Mucosa of descending colon (tissue), 3 donors: ENCODE measurements at regions not wholly inside any gene's neighbourhood (a gene's known extent, or its start where the extent isn't known, plus 50 kb on each side); places are given as distances from the start of the nearest gene placed in this dataset.

Experiments
- ATAC-seq: fragments of 200-7000 bp; cut with Tn5 transposase; one replicate; pipeline ENCODE4 v1.9.1; 2020; ENCODE audit warnings: mild to moderate bottlenecking, moderate library complexity
- DNase-seq, 3 donors: peaks; one replicate each; pipeline ENCODE4 v3.0.0-alpha.2; 2020
- H3K36me3 ChIP-seq: fragments of 200-600 bp; one replicate; pipeline ENCODE4 v1.8.0; 2021; ENCODE audit warnings: low read depth, mild to moderate bottlenecking
- H3K4me1 ChIP-seq: fragments of 200-600 bp; one replicate; pipeline ENCODE4 v1.8.0; 2021; ENCODE audit warnings: low read depth, mild to moderate bottlenecking
- H3K4me3 ChIP-seq: fragments of 200-600 bp; one replicate; pipeline ENCODE4 v1.8.0; 2021; ENCODE audit warnings: mild to moderate bottlenecking
- H3K9me3 ChIP-seq: fragments of 200-600 bp; one replicate; pipeline ENCODE4 v1.8.0; 2021; ENCODE audit warnings: mild to moderate bottlenecking
- intact Hi-C, 2 donors: fragments of 100-400 bp; cut with DNase I in 1 of 2; cut with micrococcal nuclease in 1 of 2; formaldehyde crosslinking; loops; one replicate each; pipeline versions ENCODE4 v1.11.0 to v1.11.1; 2022; cut with DNase I, micrococcal nuclease
- TF ChIP-seq, protein P1 (sequence below): fragments of 200-600 bp; IDR thresholded peaks from one replicate; pipeline ENCODE4 v1.8.0; 2022; ENCODE audit warnings: antibody characterized with exemption, mild to moderate bottlenecking
- donor health status: DM: no; HTN: no; CAD: no; lungs with moderate emphysema.
- donor health status: DM: no; HTN: no; CAD: no.
- donor health status: DM: no; HTN: yes; CAD: no.

DNA sequence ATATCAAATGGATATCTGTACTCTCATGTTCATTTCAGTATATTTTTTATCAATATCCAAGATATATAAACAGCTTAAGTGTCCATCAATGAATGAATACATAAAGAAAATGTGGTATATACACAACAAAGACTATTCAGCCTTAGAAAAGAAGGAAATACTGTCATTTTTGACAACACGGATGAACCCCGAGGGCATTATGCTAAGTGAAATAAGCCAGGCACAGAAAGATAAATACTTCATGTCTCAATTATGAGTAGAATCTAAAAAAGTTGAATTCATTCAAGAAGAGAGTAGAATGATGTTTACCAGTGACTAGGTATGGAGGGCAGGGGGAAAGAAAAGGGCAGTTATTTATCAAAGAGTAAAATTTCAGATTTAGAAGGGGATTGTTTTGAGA lies 949.8 kb upstream of the TYRP1 start:
- DNase-seq (no peak), ATAC-seq (no peak)
- no peaks in the 10 kb centered on the region for H3K36me3 ChIP-seq
- intact Hi-C loops = no loop called here
- H3K9me3 ChIP-seq = peaks cover 34% of the 10 kb centered on the region
- TF ChIP-seq, protein P1, sequence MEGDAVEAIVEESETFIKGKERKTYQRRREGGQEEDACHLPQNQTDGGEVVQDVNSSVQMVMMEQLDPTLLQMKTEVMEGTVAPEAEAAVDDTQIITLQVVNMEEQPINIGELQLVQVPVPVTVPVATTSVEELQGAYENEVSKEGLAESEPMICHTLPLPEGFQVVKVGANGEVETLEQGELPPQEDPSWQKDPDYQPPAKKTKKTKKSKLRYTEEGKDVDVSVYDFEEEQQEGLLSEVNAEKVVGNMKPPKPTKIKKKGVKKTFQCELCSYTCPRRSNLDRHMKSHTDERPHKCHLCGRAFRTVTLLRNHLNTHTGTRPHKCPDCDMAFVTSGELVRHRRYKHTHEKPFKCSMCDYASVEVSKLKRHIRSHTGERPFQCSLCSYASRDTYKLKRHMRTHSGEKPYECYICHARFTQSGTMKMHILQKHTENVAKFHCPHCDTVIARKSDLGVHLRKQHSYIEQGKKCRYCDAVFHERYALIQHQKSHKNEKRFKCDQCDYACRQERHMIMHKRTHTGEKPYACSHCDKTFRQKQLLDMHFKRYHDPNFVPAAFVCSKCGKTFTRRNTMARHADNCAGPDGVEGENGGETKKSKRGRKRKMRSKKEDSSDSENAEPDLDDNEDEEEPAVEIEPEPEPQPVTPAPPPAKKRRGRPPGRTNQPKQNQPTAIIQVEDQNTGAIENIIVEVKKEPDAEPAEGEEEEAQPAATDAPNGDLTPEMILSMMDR = no peak
- H3K4me1 ChIP-seq = no peaks in the 10 kb centered on the region
- H3K4me3 ChIP-seq = no peak overlapping the region

DNA sequence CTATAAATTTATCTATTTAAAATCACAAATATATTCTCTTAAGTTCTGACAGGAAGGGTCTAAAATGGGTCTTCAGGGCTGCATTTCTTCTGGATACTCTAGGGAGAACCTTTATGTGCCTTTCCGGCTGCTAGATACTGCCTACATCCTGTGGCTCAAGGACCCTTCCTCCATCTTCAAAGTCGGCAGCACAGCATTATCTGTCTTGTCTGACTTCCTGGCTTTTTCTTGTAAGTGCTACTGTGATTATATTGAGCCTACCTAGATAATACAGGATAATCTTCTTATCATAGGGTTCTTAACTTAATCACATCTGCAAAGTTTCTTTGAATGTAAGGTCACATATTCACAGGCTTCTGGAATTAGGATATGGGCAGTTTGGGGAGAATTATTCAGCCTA lies 943.8 kb upstream of the TYRP1 start:
- H3K4me1 ChIP-seq = no peaks in the 10 kb centered on the region
- no peak for ATAC-seq
- H3K9me3 ChIP-seq = peaks cover 33% of the 10 kb centered on the region
- H3K4me3 ChIP-seq = no peak overlapping the region
- TF ChIP-seq, protein P1 = no peak
- DNase-seq = no peak
- intact Hi-C loops = no loop called here
- H3K36me3 ChIP-seq = no peaks in the 10 kb centered on the region

DNA sequence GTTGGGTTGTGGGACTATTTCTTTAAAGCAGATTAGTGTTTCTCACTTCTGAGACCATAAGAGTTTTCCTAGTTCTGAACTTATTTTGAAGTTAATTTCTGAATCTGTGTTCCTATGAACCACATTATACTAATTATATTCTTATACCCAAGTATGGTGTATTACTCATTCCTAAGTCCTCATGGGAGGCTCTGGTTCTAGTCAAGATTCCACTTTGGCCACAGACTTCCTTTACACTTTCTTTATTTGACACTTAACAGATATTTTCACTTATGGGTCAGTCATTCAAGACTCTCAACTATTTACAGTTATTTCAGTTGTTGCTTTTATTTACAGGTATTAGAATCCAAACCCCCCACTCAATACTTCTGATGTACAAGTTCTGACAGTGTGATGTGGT lies 937.2 kb upstream of the TYRP1 start:
- intact Hi-C loops = no loop called here
- DNase-seq (no peak), ATAC-seq (no peak)
- no peak overlapping the region for H3K4me3 ChIP-seq
- no peaks in the 10 kb centered on the region for H3K36me3 ChIP-seq
- H3K4me1 ChIP-seq = no peaks in the 10 kb centered on the region
- H3K9me3 ChIP-seq = peaks cover 51% of the 10 kb centered on the region
- TF ChIP-seq, protein P1 = no peak

DNA sequence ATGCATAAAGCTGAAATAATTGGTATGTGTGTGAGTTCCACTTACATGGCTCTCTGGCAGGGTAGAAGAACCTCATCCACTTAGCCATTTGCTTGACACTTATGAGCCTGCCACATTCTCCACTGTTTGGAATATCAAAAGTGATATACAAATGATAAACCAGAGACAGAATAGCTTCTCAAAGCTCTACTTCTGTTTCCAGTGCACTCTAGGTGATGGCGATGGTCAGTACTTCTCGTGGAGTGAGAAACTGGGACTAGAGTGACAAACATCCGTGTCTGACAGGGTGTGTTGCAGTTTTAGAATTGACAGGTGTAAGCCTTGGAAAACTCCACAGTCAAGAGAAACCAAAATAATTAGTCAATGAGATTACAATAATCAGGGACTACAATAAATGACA lies 935.8 kb upstream of the TYRP1 start:
- TF ChIP-seq, protein P1 = no peak
- H3K36me3 ChIP-seq = no peaks in the 10 kb centered on the region
- ATAC-seq (no peak), DNase-seq (no peak)
- H3K4me1 ChIP-seq = no peaks in the 10 kb centered on the region
- intact Hi-C loops = no loop called here
- H3K4me3 ChIP-seq = no peak overlapping the region
- H3K9me3 ChIP-seq = peaks cover 47% of the 10 kb centered on the region

DNA sequence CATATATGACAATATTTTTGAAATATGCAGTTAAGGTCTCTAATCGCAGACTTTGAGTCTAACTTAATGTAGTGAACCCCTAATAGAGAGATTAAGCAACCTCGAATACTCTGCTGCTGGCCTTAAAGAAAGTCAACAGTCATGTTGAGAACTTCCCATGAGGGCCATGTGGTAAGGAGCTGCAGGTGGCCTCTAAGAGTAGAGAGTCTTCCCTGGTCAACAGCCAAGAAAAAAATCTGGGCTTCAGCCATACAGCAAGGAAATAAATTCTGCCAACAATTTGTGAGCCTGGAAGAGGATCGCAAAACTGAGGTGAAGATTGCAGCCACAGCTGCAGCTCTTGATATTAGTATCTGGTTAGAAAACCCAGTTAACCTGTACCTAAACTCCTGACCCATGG lies 935.2 kb upstream of the TYRP1 start:
- peaks cover 48% of the 10 kb centered on the region for H3K9me3 ChIP-seq
- H3K4me1 ChIP-seq = no peaks in the 10 kb centered on the region
- no peak overlapping the region for H3K4me3 ChIP-seq
- DNase-seq (no peak), ATAC-seq (no peak)
- TF ChIP-seq, protein P1 = no peak
- intact Hi-C loops = no loop called here
- no peaks in the 10 kb centered on the region for H3K36me3 ChIP-seq

DNA sequence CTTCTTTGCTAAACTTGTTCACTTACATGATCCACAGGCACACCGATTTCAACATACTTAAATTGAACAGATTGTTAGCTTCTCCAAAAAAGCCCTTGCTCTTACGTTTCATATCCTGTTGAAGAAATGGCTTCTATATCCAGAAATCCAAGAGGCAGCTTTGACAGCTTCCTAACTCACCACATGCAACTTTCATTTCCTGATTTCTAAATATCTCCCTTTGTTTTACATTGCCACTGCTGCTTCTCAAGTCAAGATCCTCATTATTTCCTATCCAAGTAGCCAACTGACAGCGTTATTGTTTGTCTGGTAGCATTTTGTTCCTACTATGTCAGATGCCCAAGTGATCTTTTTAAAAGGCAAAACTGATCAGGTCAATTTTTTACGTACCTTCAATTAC lies 913.2 kb upstream of the TYRP1 start:
- intact Hi-C loops = no loop called here
- H3K4me1 ChIP-seq = no peaks in the 10 kb centered on the region
- TF ChIP-seq, protein P1 = no peak
- no peak overlapping the region for H3K4me3 ChIP-seq
- peaks cover 38% of the 10 kb centered on the region for H3K9me3 ChIP-seq
- ATAC-seq = no peak
- no peaks in the 10 kb centered on the region for H3K36me3 ChIP-seq
- DNase-seq = no peak
